GM18873 (cell line): ENCODE measurements at regions not wholly inside any gene's neighbourhood (a gene's known extent, or its start where the extent isn't known, plus 50 kb on each side); places are given as distances from the start of the nearest gene placed in this dataset.

Experiments used
- ATAC-seq: cut with Tn5 transposase; IDR thresholded peaks from one replicate; pipeline ENCODE4 v1.9.1; 2021; ENCODE audit warnings: mild to moderate bottlenecking, moderate library complexity, moderate number of reproducible peaks; ENCODE audit not compliant: unreplicated experiment, low FRiP score

GRCh38 chr5:74408150-74409043 is 232.1 kb downstream of the ENC1 start:
- no peak for ATAC-seq

GRCh38 chr5:74407701-74408100 is 232.8 kb downstream of the ENC1 start:
- no peak for ATAC-seq

GRCh38 chr5:74406844-74407243 is 233.7 kb downstream of the ENC1 start:
- no peak for ATAC-seq

GRCh38 chr5:74405593-74405992 is 234.9 kb downstream of the ENC1 start:
- no peak for ATAC-seq

- no peak for ATAC-seq
Measured at GRCh38 chr5:74404574-74405508, 235.7 kb downstream of the ENC1 start.

- no peak for ATAC-seq
Measured at GRCh38 chr5:74403771-74404170, 236.8 kb downstream of the ENC1 start.

GRCh38 chr5:74402553-74402952 is 238.0 kb downstream of the ENC1 start:
- ATAC-seq = no peak

- ATAC-seq = no peak
Measured at GRCh38 chr5:74401946-74402320, 238.6 kb downstream of the ENC1 start.

- no peak for ATAC-seq
Measured at GRCh38 chr5:74401281-74401945, 239.1 kb downstream of the ENC1 start.

GRCh38 chr5:74400067-74400466 is 240.5 kb downstream of the ENC1 start:
- ATAC-seq = no peak

GRCh38 chr5:74396913-74397622 is 243.5 kb downstream of the ENC1 start:
- ATAC-seq = no peak

- no peak for ATAC-seq
Measured at GRCh38 chr5:74394916-74395880, 245.3 kb downstream of the ENC1 start.

- ATAC-seq = no peak
Measured at GRCh38 chr5:74394528-74394915, 246.0 kb downstream of the ENC1 start.

- ATAC-seq = no peak
Measured at GRCh38 chr5:74393943-74394342, 246.6 kb downstream of the ENC1 start.

- ATAC-seq = no peak
Measured at GRCh38 chr5:74392711-74393351, 247.7 kb downstream of the ENC1 start.

- ATAC-seq = no peak
Measured at GRCh38 chr5:74391410-74391809, 249.1 kb downstream of the ENC1 start.

GRCh38 chr5:74390822-74391221 is 249.7 kb downstream of the ENC1 start:
- ATAC-seq = no peak

- ATAC-seq = no peak
Measured at GRCh38 chr5:74390306-74390637, 250.3 kb downstream of the ENC1 start.
